ENCODE measurements at regions not wholly inside any gene's neighbourhood (a gene's known extent, or its start where the extent isn't known, plus 50 kb on each side); places are given as distances from the start of the nearest gene placed in this dataset.

DNA sequence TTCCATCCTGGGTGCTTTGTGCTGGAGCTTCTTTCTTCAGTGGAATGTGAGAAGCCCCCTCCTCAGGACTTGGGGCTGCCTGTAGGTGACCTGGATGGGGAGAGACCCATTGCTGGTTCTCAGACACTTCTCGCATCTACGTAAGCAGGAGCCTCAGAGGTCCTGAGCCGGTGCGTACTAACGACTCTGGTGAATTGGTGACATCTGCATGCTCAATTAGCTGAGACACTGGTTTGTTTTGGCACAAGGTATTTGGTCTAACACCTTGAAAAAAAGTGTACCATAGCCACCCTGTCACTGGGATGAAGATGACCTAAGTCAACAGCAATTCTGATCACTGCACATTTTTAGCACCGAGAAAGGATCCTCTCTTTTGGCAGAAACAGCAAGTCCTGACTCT lies 57.7 kb downstream of the LRRC30 start:
- H3K27me3 ChIP-seq (ENCODE audit: control insufficient read depth in 1 of 2, insufficient read depth in 2 of 2, low read length in 2 of 2) = peaks cover 3 to 4% of the 10 kb centered on the region in 2 experiments; a peak in 2 of 5 replicates
- no peak overlapping the region for H3K4me2 ChIP-seq (ENCODE audit: low read depth, low read length)
- ATAC-seq = no peak
- H4K20me1 ChIP-seq (ENCODE audit: insufficient read depth, low read length) = no peaks in the 10 kb centered on the region
- H3K27ac ChIP-seq (ENCODE audit: extremely low read length, insufficient read depth, low read length) = no peak overlapping the region
- FAIRE-seq = no peak
- no peak overlapping the region for H3K4me3 ChIP-seq (replicated peaks in 1 of 3; ENCODE audit: insufficient read depth in 1 of 3, low read depth in 2 of 3, low read length in 3 of 3)
- in situ Hi-C loops (cut with HindIII; ENCODE audit: extremely low pct_ligation_motif_present, low pct_unique_long_range_greater_than_20kb) (no loop called here), intact Hi-C loops (cut with micrococcal nuclease; ENCODE audit: unreplicated experiment) (no loop called here)
- TF ChIP-seq ZBTB1 (CRISPR knock-in tag; IDR thresholded peaks at IDR 0.05; ENCODE audit: borderline replicate concordance) (no peak), MIER2 (CRISPR knock-in tag; IDR thresholded peaks at IDR 0.05) (no peak), ZNF572 (CRISPR knock-in tag; IDR thresholded peaks at IDR 0.05) (no peak), SAFB2 (CRISPR knock-in tag; IDR thresholded peaks at IDR 0.05; ENCODE audit: borderline replicate concordance, low read depth) (no peak), ZFP90 (CRISPR knock-in tag; IDR thresholded peaks at IDR 0.05; ENCODE audit: borderline replicate concordance) (no peak), ZNF510 (CRISPR knock-in tag; IDR thresholded peaks at IDR 0.05; ENCODE audit: low read depth) (no peak), BCLAF1 (IDR thresholded peaks at IDR 0.05) (no peak), PLSCR1 (CRISPR knock-in tag; IDR thresholded peaks at IDR 0.05; ENCODE audit: borderline replicate concordance) (no peak), GTF3A (CRISPR knock-in tag; conservative IDR thresholded peaks at IDR 0.05) (no peak)
- TF ChIP-seq, protein P1, sequence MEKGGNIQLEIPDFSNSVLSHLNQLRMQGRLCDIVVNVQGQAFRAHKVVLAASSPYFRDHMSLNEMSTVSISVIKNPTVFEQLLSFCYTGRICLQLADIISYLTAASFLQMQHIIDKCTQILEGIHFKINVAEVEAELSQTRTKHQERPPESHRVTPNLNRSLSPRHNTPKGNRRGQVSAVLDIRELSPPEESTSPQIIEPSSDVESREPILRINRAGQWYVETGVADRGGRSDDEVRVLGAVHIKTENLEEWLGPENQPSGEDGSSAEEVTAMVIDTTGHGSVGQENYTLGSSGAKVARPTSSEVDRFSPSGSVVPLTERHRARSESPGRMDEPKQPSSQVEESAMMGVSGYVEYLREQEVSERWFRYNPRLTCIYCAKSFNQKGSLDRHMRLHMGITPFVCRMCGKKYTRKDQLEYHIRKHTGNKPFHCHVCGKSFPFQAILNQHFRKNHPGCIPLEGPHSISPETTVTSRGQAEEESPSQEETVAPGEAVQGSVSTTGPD (CRISPR knock-in tag; IDR thresholded peaks at IDR 0.05) = no peak
- TF ChIP-seq, protein P2, sequence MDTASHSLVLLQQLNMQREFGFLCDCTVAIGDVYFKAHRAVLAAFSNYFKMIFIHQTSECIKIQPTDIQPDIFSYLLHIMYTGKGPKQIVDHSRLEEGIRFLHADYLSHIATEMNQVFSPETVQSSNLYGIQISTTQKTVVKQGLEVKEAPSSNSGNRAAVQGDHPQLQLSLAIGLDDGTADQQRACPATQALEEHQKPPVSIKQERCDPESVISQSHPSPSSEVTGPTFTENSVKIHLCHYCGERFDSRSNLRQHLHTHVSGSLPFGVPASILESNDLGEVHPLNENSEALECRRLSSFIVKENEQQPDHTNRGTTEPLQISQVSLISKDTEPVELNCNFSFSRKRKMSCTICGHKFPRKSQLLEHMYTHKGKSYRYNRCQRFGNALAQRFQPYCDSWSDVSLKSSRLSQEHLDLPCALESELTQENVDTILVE (CRISPR knock-in tag; IDR thresholded peaks at IDR 0.05) = no peak
- no TSS peak for BruUV-seq (replicated peaks)
- H2AFZ ChIP-seq (ENCODE audit: low read length) = no peak overlapping the region
- ChIA-PET CTCF (ENCODE audit: low intra/inter-chr PET ratio, low total read pairs) (no interaction called here), POLR2A (no interaction called here)
- no peaks in the 10 kb centered on the region for H3K79me2 ChIP-seq (ENCODE audit: insufficient read depth, low read length)
- DNase-seq (ENCODE audit: low spot score) = no peak
- no peaks in the 10 kb centered on the region for H3K4me1 ChIP-seq (ENCODE audit: insufficient read depth, low read length)
- 18% methylated on average over 1 of the region's 6 CpGs for WGBS (ENCODE audit: low lambda C conversion rate)
- H3K9me3 ChIP-seq (ENCODE audit: low read length) = no peaks in the 10 kb centered on the region
- no peaks in the 10 kb centered on the region for H3K36me3 ChIP-seq (replicated peaks in 1 of 2; ENCODE audit: control insufficient read depth in 1 of 2, insufficient read depth in 2 of 2, low read length in 2 of 2)
- no peak overlapping the region for H3K9ac ChIP-seq (ENCODE audit: insufficient read depth, low read depth, low read length)
